DOHH2 (cell line): ENCODE measurements at regions not wholly inside any gene's neighbourhood (a gene's known extent, or its start where the extent isn't known, plus 50 kb on each side); places are given as distances from the start of the nearest gene placed in this dataset.
A peak's percentile ranks its signal among the peaks of the same experiment; 100 is the strongest.

Experiments used
- H3F3A ChIP-seq: fragments of 200-600 bp; sonication (generic), shearing (Covaris generic); 2 replicates; pipeline ENCODE4 v1.6.0; 2016; ENCODE audit warnings: antibody characterized with exemption, mild to moderate bottlenecking; ENCODE audit not compliant: control insufficient read depth, insufficient read depth
- H3K27ac ChIP-seq: fragments of 200-600 bp; sonication (generic); 2 replicates; pipeline ENCODE4 v1.5.1; 2014; ENCODE audit warnings: low read depth, mild to moderate bottlenecking, low read length, moderate library complexity
- H3K27me3 ChIP-seq: fragments of 200-600 bp; sonication (generic); 2 replicates; pipeline ENCODE4 v1.6.1; 2014; ENCODE audit warnings: mild to moderate bottlenecking, low read length, mixed read lengths; ENCODE audit not compliant: control insufficient read depth
- H3K36me3 ChIP-seq: fragments of 200-600 bp; sonication (generic); 2 replicates; pipeline ENCODE4 v1.6.1; 2014; ENCODE audit warnings: mild to moderate bottlenecking, low read length, moderate library complexity, mixed read lengths; ENCODE audit not compliant: control insufficient read depth
- H3K4me1 ChIP-seq: fragments of 200-600 bp; sonication (generic); 2 replicates; pipeline ENCODE4 v1.6.1; 2014; ENCODE audit warnings: mild to moderate bottlenecking, low read length, mixed read lengths; ENCODE audit not compliant: control insufficient read depth
- H3K4me2 ChIP-seq: fragments of 200-600 bp; sonication (generic); 2 replicates; pipeline ENCODE4 v1.6.0; 2014; ENCODE audit warnings: mild to moderate bottlenecking, low read length, moderate library complexity
- H3K4me3 ChIP-seq: fragments of 200-600 bp; sonication (generic); 2 replicates; pipeline ENCODE4 v1.5.1; 2014; ENCODE audit warnings: mild to moderate bottlenecking, low read length, mixed read lengths
- H3K79me2 ChIP-seq: fragments of 200-600 bp; sonication (generic); 2 replicates; pipeline ENCODE4 v1.6.1; 2014; ENCODE audit warnings: mild to moderate bottlenecking, low read length, mixed read lengths; ENCODE audit not compliant: control insufficient read depth
- H3K9me2 ChIP-seq: fragments of 200-600 bp; sonication (generic); replicated peaks from 2 replicates; pipeline ENCODE4 v1.6.1; 2014; ENCODE audit warnings: mild to moderate bottlenecking, low read length, mixed read lengths; ENCODE audit not compliant: control insufficient read depth
- H3K9me3 ChIP-seq: fragments of 200-600 bp; sonication (generic); 2 replicates; pipeline ENCODE4 v1.6.1; 2014; ENCODE audit warnings: antibody characterized with exemption, low read length, mixed read lengths; ENCODE audit not compliant: control insufficient read depth, insufficient read depth
- H4K20me1 ChIP-seq: fragments of 200-600 bp; sonication (generic); 2 replicates; pipeline ENCODE4 v1.6.0; 2014; ENCODE audit warnings: low read depth, mild to moderate bottlenecking, antibody characterized with exemption, low read length, moderate library complexity; ENCODE audit not compliant: control insufficient read depth, insufficient read depth
- EZH2phosphoT487 ChIP-seq: fragments of 200-600 bp; sonication (generic); IDR thresholded peaks from 2 replicates; pipeline ENCODE4 v1.6.1; 2017; ENCODE audit warnings: borderline replicate concordance, mild to moderate bottlenecking, antibody characterized with exemption, low read length, moderate library complexity, mixed read lengths
- TF ChIP-seq, protein P1 (sequence below): fragments of 200-600 bp; sonication (generic); IDR thresholded peaks from one replicate; pipeline ENCODE4 v1.5.1; 2014; ENCODE audit warnings: antibody characterized with exemption, mild to moderate bottlenecking, low read depth, low read length; ENCODE audit not compliant: poor library complexity, severe bottlenecking

GRCh38 chr7:30212701-30213111 is 71.7 kb upstream of the ZNRF2 start:
- Histone ChIP-seq H3K36me3 (no peaks in the 10 kb centered on the region), H3K9me3 (no peaks in the 10 kb centered on the region), H3F3A (peaks cover 2% of the 10 kb centered on the region; the same call in 1 of the 2 replicates), H3K79me2 (no peaks in the 10 kb centered on the region), H3K27me3 (no peaks in the 10 kb centered on the region), H3K9me2 (no peaks in the 10 kb centered on the region), H3K27ac (peak overlapping the region; percentile 48), H3K4me2 (peak overlapping the region; percentile 49), H3K4me1 (peaks cover 43% of the 10 kb centered on the region), H3K4me3 (peak overlapping the region; percentile 46), H4K20me1 (no peaks in the 10 kb centered on the region)
- no peak for TF ChIP-seq EZH2phosphoT487
- TF ChIP-seq, protein P1, sequence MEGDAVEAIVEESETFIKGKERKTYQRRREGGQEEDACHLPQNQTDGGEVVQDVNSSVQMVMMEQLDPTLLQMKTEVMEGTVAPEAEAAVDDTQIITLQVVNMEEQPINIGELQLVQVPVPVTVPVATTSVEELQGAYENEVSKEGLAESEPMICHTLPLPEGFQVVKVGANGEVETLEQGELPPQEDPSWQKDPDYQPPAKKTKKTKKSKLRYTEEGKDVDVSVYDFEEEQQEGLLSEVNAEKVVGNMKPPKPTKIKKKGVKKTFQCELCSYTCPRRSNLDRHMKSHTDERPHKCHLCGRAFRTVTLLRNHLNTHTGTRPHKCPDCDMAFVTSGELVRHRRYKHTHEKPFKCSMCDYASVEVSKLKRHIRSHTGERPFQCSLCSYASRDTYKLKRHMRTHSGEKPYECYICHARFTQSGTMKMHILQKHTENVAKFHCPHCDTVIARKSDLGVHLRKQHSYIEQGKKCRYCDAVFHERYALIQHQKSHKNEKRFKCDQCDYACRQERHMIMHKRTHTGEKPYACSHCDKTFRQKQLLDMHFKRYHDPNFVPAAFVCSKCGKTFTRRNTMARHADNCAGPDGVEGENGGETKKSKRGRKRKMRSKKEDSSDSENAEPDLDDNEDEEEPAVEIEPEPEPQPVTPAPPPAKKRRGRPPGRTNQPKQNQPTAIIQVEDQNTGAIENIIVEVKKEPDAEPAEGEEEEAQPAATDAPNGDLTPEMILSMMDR: no peak

GRCh38 chr7:30213637-30214036 is 70.8 kb upstream of the ZNRF2 start:
- H3F3A ChIP-seq: peaks cover 2% of the 10 kb centered on the region; the same call in 1 of the 2 replicates
- H3K4me2 ChIP-seq: peak overlapping the region; percentile 49; the same call in 1 of the 2 replicates
- peaks cover 43% of the 10 kb centered on the region for H3K4me1 ChIP-seq
- H3K27me3 ChIP-seq: no peaks in the 10 kb centered on the region
- no peaks in the 10 kb centered on the region for H3K36me3 ChIP-seq
- no peak for TF ChIP-seq EZH2phosphoT487
- TF ChIP-seq, protein P1: no peak
- peak overlapping the region; percentile 48 for H3K27ac ChIP-seq
- no peaks in the 10 kb centered on the region for H3K9me3 ChIP-seq
- no peaks in the 10 kb centered on the region for H4K20me1 ChIP-seq
- H3K79me2 ChIP-seq: no peaks in the 10 kb centered on the region
- no peak overlapping the region for H3K4me3 ChIP-seq
- H3K9me2 ChIP-seq: no peaks in the 10 kb centered on the region

GRCh38 chr7:30214651-30215137 is 69.7 kb upstream of the ZNRF2 start:
- Histone ChIP-seq H3K79me2 (no peaks in the 10 kb centered on the region), H4K20me1 (no peaks in the 10 kb centered on the region), H3F3A (peaks cover 2% of the 10 kb centered on the region; the same call in 1 of the 2 replicates), H3K9me2 (no peaks in the 10 kb centered on the region), H3K9me3 (peaks cover 8% of the 10 kb centered on the region; the same call in 1 of the 2 replicates), H3K4me3 (no peak overlapping the region), H3K36me3 (no peaks in the 10 kb centered on the region), H3K27ac (peak overlapping the region; percentile 16), H3K4me2 (peak overlapping the region; percentile 49), H3K4me1 (peaks cover 43% of the 10 kb centered on the region), H3K27me3 (no peaks in the 10 kb centered on the region)
- no peak for TF ChIP-seq EZH2phosphoT487
- TF ChIP-seq, protein P1: no peak
